ENCODE measurements at regions not wholly inside any gene's neighbourhood (a gene's known extent, or its start where the extent isn't known, plus 50 kb on each side); places are given as distances from the start of the nearest gene placed in this dataset.

DNA sequence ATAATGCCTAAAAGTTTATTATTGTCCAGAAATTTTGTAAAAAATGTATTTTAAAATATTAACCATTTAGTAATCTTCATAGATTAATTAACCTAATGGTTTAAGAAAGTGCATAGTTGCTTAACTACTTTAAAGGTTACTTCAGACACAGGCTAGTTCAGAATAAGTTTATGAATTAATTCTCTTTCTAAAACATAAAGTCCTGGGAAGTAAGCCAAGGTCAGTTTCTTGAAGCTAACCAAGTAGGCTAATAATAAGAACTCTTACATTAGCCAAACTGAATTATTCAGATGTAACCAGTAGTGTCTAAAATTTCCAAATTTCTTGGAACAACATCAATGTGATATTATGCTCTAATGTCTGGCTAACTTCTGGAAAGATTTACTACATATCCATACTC lies 790.4 kb downstream of the NCAM2 start (continued):
- TF ChIP-seq BRCA1 (IDR thresholded peaks at IDR 0.05; ENCODE audit: low read depth, low read length) (no peak), SRF (IDR thresholded peaks at IDR 0.05; ENCODE audit: low read depth, low read length) (no peak)

Data from H1 (cell line).